Immature natural killer cell (primary cell): ENCODE measurements at regions not wholly inside any gene's neighbourhood (a gene's known extent, or its start where the extent isn't known, plus 50 kb on each side); places are given as distances from the start of the nearest gene placed in this dataset.

Experiments
- DNase-seq, 3 donors: peaks; one replicate each; pipeline ENCODE4 v3.0.0; 2022; ENCODE audit warnings: mixed read lengths in 1 of 3
- H3K27ac Mint-ChIP-seq, 6 donors: one replicate each; pipeline ENCODE4 v1.8.0; 2020; ENCODE audit warnings: mixed read lengths in 6 of 6, mild to moderate bottlenecking in 5 of 6, inconsistent platforms in 4 of 6, moderate library complexity in 3 of 6
- H3K27me3 Mint-ChIP-seq, 3 donors: one replicate each; pipeline ENCODE4 v1.8.0; 2020 to 2021; ENCODE audit warnings: low read depth in 3 of 3, mild to moderate bottlenecking in 3 of 3, mixed read lengths in 3 of 3, moderate library complexity in 3 of 3, inconsistent platforms in 1 of 3
- H3K36me3 Mint-ChIP-seq, 3 donors: one replicate each; pipeline ENCODE4 v1.8.0; 2020; ENCODE audit warnings: mixed read lengths in 3 of 3, inconsistent platforms in 2 of 3, mild to moderate bottlenecking in 2 of 3
- H3K4me1 Mint-ChIP-seq, 2 donors: one replicate each; pipeline ENCODE4 v1.8.0; 2020; ENCODE audit warnings: inconsistent platforms in 2 of 2, mild to moderate bottlenecking in 2 of 2, mixed read lengths in 2 of 2, moderate library complexity in 1 of 2
- H3K4me3 Mint-ChIP-seq, 5 donors: one replicate each; pipeline ENCODE4 v1.8.0; 2020; ENCODE audit warnings: mild to moderate bottlenecking in 5 of 5, mixed read lengths in 5 of 5, inconsistent platforms in 3 of 5, moderate library complexity in 3 of 5
- H3K9me3 Mint-ChIP-seq, 6 donors: one replicate each; pipeline ENCODE4 v1.8.0; 2020; ENCODE audit warnings: mild to moderate bottlenecking in 6 of 6, mixed read lengths in 6 of 6, inconsistent platforms in 4 of 6, moderate library complexity in 3 of 6

GRCh38 chr1:60461925-60462595, 388.5 kb upstream of the C1orf87 start:
- no peak overlapping the region for H3K4me3 Mint-ChIP-seq
- H3K27me3 Mint-ChIP-seq: no peaks in the 10 kb centered on the region
- H3K36me3 Mint-ChIP-seq: no peaks in the 10 kb centered on the region
- no peak overlapping the region for H3K27ac Mint-ChIP-seq
- DNase-seq: no peak
- peaks cover 0 to 15% (median 6%) of the 10 kb centered on the region in 6 donors for H3K9me3 Mint-ChIP-seq
- no peaks in the 10 kb centered on the region for H3K4me1 Mint-ChIP-seq

GRCh38 chr1:60458111-60458510, 384.5 kb upstream of the C1orf87 start:
- Mint-ChIP-seq H3K4me1 (no peaks in the 10 kb centered on the region), H3K4me3 (no peak overlapping the region), H3K27me3 (no peaks in the 10 kb centered on the region), H3K27ac (no peak overlapping the region), H3K36me3 (no peaks in the 10 kb centered on the region), H3K9me3 (peaks cover 0 to 18% (median 10%) of the 10 kb centered on the region in 6 donors)
- no peak for DNase-seq

DNA sequence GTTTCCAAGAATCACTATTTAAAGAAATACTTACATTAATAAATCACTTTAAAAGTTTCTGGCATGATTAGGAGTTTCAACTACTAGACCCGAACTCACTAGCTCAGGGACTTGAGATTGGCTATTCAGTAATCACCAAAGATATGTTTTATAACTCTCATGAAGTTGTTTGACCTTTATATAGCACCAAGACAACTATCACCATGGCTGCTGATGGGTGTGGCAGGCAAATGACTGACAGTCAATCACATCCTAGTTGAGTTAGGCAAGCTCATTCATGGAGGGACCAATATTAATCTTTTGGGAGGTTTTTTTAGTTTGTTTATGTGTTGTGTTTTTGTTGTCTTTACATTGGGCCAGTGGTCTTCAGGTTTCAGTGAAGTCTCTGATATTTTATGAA, 376.3 kb upstream of the C1orf87 start:
- H3K4me1 Mint-ChIP-seq: no peaks in the 10 kb centered on the region

GRCh38 chr1:60448850-60449249, 375.3 kb upstream of the C1orf87 start:
- Mint-ChIP-seq H3K4me3 (no peak overlapping the region), H3K9me3 (peaks cover 0 to 4% (median 1%) of the 10 kb centered on the region in 6 donors), H3K4me1 (no peaks in the 10 kb centered on the region), H3K27ac (no peak overlapping the region), H3K27me3 (peaks cover 0 to 3% (median 0%) of the 10 kb centered on the region in 3 donors), H3K36me3 (no peaks in the 10 kb centered on the region)
- no peak for DNase-seq

More for the DNA sequence above, 376.3 kb upstream of the C1orf87 start:
- no peak for DNase-seq
- Mint-ChIP-seq H3K4me3 (no peak overlapping the region), H3K27ac (no peak overlapping the region), H3K27me3 (peaks cover 0 to 3% (median 0%) of the 10 kb centered on the region in 3 donors), H3K36me3 (no peaks in the 10 kb centered on the region), H3K9me3 (peaks cover 0 to 9% (median 3%) of the 10 kb centered on the region in 6 donors)

GRCh38 chr1:60444680-60445079, 371.1 kb upstream of the C1orf87 start:
- no peak overlapping the region for H3K4me3 Mint-ChIP-seq
- H3K27ac Mint-ChIP-seq: no peak overlapping the region
- no peak for DNase-seq
- peaks cover 0 to 3% (median 0%) of the 10 kb centered on the region in 3 donors for H3K27me3 Mint-ChIP-seq
- H3K36me3 Mint-ChIP-seq: no peaks in the 10 kb centered on the region
- no peaks in the 10 kb centered on the region for H3K4me1 Mint-ChIP-seq
- H3K9me3 Mint-ChIP-seq: peaks cover 0 to 6% (median 3%) of the 10 kb centered on the region in 6 donors

DNA sequence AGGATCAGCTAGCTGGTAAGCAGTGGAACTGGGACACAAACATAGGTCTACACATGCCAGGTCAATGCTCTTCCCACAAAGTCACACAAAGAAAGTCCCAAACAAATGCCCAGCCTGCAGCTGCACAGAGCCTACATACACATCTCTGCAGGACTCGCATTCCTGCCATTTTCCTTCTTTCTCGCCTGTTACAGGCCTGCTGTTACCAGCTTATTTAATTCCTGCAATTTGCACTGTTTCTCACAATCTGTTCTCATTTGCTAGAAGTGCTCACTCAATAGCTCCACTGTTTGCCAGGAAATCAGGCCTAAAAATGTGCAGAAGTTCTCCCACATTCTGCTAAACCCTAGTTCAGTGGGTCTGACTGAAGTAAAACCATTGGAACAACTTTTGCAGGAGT, 362.6 kb upstream of the C1orf87 start:
- H3K27ac Mint-ChIP-seq: no peak overlapping the region
- no peaks in the 10 kb centered on the region for H3K4me1 Mint-ChIP-seq
- no peaks in the 10 kb centered on the region for H3K36me3 Mint-ChIP-seq
- peaks cover 10 to 39% (median 14%) of the 10 kb centered on the region in 6 donors for H3K9me3 Mint-ChIP-seq
- H3K27me3 Mint-ChIP-seq: no peaks in the 10 kb centered on the region
- no peak for DNase-seq
- H3K4me3 Mint-ChIP-seq: no peak overlapping the region

DNA sequence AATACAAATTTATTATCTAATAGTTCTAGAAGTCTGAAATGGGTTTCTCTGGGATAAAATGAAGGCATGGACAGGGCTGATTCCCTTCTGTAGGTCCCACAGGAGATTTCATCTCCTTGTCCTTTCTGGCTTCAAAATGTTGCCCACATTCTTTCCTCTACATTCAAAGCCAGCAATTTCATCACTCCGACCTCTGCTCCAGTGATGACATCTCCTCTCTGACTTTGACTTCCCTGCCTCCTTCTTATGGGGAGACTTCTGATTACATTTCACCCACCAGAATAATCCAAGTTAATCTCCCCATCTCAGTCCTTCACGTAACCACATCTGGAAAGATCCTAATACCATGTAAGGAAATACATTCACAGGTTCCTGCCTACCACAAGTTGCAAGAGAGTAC, 358.0 kb upstream of the C1orf87 start:
- Mint-ChIP-seq H3K4me3 (no peak overlapping the region), H3K4me1 (no peaks in the 10 kb centered on the region), H3K27me3 (no peaks in the 10 kb centered on the region), H3K9me3 (peaks cover 7 to 35% (median 15%) of the 10 kb centered on the region in 6 donors), H3K36me3 (no peaks in the 10 kb centered on the region), H3K27ac (no peak overlapping the region)
- DNase-seq: no peak

- no peak for DNase-seq
- Mint-ChIP-seq H3K27me3 (no peaks in the 10 kb centered on the region), H3K4me1 (no peaks in the 10 kb centered on the region)
Observed at GRCh38 chr1:60430375-60430774, 356.8 kb upstream of the C1orf87 start.

DNA sequence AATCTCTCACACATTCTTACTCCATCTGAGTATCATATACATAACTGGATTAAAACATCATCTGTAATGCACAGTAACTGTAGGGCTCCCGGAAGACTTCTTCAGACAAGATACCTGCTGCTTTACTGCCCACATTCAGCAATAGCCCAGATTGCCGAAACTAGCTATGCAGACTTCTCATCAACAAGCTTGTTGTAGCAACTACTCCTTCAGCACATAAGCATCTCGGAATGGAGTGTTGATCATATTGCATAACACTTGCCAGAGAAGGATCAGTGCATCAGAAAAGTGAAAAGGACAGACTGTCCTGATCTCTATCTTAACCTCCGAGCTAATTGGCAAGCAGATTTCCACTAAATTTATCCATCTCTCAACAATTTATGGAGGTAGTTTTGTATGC, 354.6 kb upstream of the C1orf87 start:
- Mint-ChIP-seq H3K4me1 (no peaks in the 10 kb centered on the region), H3K36me3 (no peaks in the 10 kb centered on the region), H3K27me3 (no peaks in the 10 kb centered on the region), H3K9me3 (peaks cover 1 to 13% (median 5%) of the 10 kb centered on the region in 6 donors), H3K27ac (no peak overlapping the region), H3K4me3 (no peak overlapping the region)
- DNase-seq: no peak

More at GRCh38 chr1:60430375-60430774, 356.8 kb upstream of the C1orf87 start:
- Mint-ChIP-seq H3K9me3 (peaks cover 7 to 30% (median 9%) of the 10 kb centered on the region in 6 donors), H3K36me3 (no peaks in the 10 kb centered on the region), H3K4me3 (no peak overlapping the region), H3K27ac (no peak overlapping the region)

DNA sequence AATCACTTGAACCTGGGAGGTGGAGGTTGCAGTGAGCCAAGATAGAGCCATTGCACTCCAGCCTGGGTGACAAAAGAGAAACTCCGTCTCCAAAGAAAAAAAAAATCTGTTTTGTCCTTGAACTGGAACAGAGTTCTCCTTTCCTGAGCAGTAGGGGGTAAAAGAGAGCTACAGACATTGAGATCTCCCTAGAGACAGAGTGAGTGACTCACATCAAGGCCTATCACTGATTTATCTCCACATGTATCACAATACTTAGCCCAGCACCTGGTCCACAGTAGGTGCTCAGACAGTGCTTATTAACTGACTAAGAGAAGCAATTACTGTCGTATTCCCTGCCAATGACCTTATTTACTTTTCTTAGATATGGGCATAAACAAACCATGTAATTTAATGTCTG, 354.1 kb upstream of the C1orf87 start:
- Mint-ChIP-seq H3K36me3 (no peaks in the 10 kb centered on the region), H3K4me3 (no peak overlapping the region), H3K27ac (no peak overlapping the region), H3K9me3 (peaks cover 0 to 10% (median 5%) of the 10 kb centered on the region in 6 donors), H3K4me1 (no peaks in the 10 kb centered on the region), H3K27me3 (no peaks in the 10 kb centered on the region)
- DNase-seq: no peak

DNA sequence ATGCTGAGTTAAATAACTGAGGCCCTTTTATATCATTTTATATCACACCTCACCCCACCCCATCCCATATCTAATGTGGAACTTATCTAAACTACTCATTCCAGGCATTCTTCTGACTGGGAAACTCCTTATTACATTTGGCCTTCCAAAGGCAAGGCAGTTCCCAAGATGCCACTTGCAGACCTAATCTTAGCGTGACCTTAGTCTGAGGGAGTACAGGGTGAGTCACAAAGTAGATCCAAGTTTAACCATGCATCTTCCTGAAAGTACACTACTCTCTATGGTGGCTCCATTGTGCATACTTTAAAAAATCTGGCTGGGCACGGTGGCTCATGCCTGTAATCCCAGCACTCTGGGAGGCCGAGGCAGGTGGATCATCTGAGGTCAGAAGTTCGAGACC, 353.6 kb upstream of the C1orf87 start:
- Mint-ChIP-seq H3K4me1 (no peaks in the 10 kb centered on the region), H3K27me3 (no peaks in the 10 kb centered on the region), H3K27ac (no peak overlapping the region), H3K9me3 (peaks cover 0 to 10% (median 5%) of the 10 kb centered on the region in 6 donors), H3K36me3 (no peaks in the 10 kb centered on the region), H3K4me3 (no peak overlapping the region)
- DNase-seq: no peak

GRCh38 chr1:60425528-60425927, 352.0 kb upstream of the C1orf87 start:
- peaks cover 1 to 7% (median 6%) of the 10 kb centered on the region in 6 donors for H3K9me3 Mint-ChIP-seq
- H3K4me1 Mint-ChIP-seq: no peaks in the 10 kb centered on the region
- DNase-seq: no peak
- H3K27ac Mint-ChIP-seq: no peak overlapping the region
- no peaks in the 10 kb centered on the region for H3K27me3 Mint-ChIP-seq
- H3K4me3 Mint-ChIP-seq: no peak overlapping the region
- H3K36me3 Mint-ChIP-seq: no peaks in the 10 kb centered on the region

DNA sequence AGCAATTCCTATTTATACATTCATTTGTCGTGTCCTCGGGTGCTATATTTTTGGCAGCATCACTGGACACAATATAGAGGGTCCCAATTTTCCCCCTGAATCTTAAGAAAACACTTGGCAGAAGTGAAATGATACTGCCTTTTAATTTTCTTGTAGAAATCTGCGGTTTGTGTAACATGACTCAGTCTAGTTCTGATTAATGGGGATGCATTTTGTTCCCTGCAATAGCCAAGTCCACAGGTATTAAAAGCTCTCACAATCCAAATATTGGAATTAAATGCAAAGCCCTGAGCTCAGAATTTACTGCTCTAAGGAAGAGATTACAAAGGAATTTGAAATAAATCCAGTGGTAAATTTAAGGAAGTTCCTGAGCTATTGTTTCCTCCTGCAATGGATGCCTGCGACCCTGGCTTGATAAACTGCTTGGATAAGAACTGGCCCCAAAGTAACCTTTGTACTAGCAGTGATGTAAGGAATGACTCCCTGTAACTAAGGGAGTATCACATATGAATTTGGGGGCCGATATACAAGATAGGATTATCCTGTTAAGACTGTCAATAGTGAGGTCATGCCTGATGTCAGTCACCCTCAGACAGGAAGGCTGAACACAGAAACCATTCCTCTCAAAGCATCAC, 349.7 kb upstream of the C1orf87 start:
- H3K4me3 Mint-ChIP-seq: no peak overlapping the region
- H3K27me3 Mint-ChIP-seq: no peaks in the 10 kb centered on the region
- H3K36me3 Mint-ChIP-seq: no peaks in the 10 kb centered on the region
- H3K27ac Mint-ChIP-seq: no peak overlapping the region
- no peak for DNase-seq
- peaks cover 1 to 7% (median 6%) of the 10 kb centered on the region in 6 donors for H3K9me3 Mint-ChIP-seq
- no peaks in the 10 kb centered on the region for H3K4me1 Mint-ChIP-seq

GRCh38 chr1:60421965-60422364, 348.4 kb upstream of the C1orf87 start:
- peaks cover 0 to 11% (median 4%) of the 10 kb centered on the region in 6 donors for H3K9me3 Mint-ChIP-seq
- no peaks in the 10 kb centered on the region for H3K4me1 Mint-ChIP-seq
- H3K27me3 Mint-ChIP-seq: peaks cover 0 to 2% (median 0%) of the 10 kb centered on the region in 3 donors
- no peaks in the 10 kb centered on the region for H3K36me3 Mint-ChIP-seq
- DNase-seq: no peak
- no peak overlapping the region for H3K4me3 Mint-ChIP-seq
- H3K27ac Mint-ChIP-seq: no peak overlapping the region
